GM23338 (cell line): ENCODE measurements at regions not wholly inside any gene's neighbourhood (a gene's known extent, or its start where the extent isn't known, plus 50 kb on each side); places are given as distances from the start of the nearest gene placed in this dataset.

Experiments used
- ATAC-seq: fragments of 200-7000 bp; cut with Tn5 transposase; 3 replicates; pipeline ENCODE4 v1.9.1; 2020
- DNase-seq: peaks from one replicate; pipeline ENCODE4 v3.0.0-alpha.2; 2015; ENCODE audit warnings: low spot score
- H2AFZ ChIP-seq: fragments of 200-600 bp; sonication (generic); 2 replicates; pipeline ENCODE4 v1.8.0; 2016; ENCODE audit warnings: antibody characterized with exemption, mild to moderate bottlenecking, moderate library complexity
- H3F3A ChIP-seq: fragments of 200-600 bp; sonication (generic); replicated peaks from 2 replicates; pipeline ENCODE4 v1.8.0; 2017; ENCODE audit warnings: antibody characterized with exemption, mixed run types, low read depth
- H3K27ac ChIP-seq: fragments of 200-600 bp; sonication (generic); 2 replicates; pipeline ENCODE4 v1.6.1; 2016; ENCODE audit warnings: low read depth
- H3K27me3 ChIP-seq: fragments of 200-600 bp; sonication (generic); 2 replicates; pipeline ENCODE4 v1.8.0; 2016; ENCODE audit warnings: mild to moderate bottlenecking, mixed run types, moderate library complexity; ENCODE audit not compliant: insufficient read depth
- H3K36me3 ChIP-seq: fragments of 200-600 bp; sonication (generic); 2 replicates; pipeline ENCODE4 v1.8.0; 2016; ENCODE audit warnings: mild to moderate bottlenecking; ENCODE audit not compliant: insufficient read depth
- H3K4me1 ChIP-seq: fragments of 200-600 bp; sonication (generic); 2 replicates; pipeline ENCODE4 v1.8.0; 2016; ENCODE audit warnings: mild to moderate bottlenecking, moderate library complexity; ENCODE audit not compliant: insufficient read depth
- H3K4me2 ChIP-seq: fragments of 200-600 bp; sonication (generic); 2 replicates; pipeline ENCODE4 v1.7.1; 2017; ENCODE audit warnings: mixed run types
- H3K4me3 ChIP-seq: fragments of 200-600 bp; sonication (generic); 2 replicates; pipeline ENCODE4 v1.6.1; 2016; ENCODE audit warnings: mixed run types
- H3K79me2 ChIP-seq: fragments of 200-600 bp; sonication (generic); replicated peaks from 2 replicates; pipeline ENCODE4 v1.8.0; 2017; ENCODE audit warnings: mild to moderate bottlenecking; ENCODE audit not compliant: insufficient read depth
- H3K9me2 ChIP-seq: fragments of 200-600 bp; sonication (generic); 2 replicates; pipeline ENCODE4 v1.8.0; 2017; ENCODE audit not compliant: insufficient read depth
- H4K20me1 ChIP-seq: fragments of 200-600 bp; sonication (generic); replicated peaks from 2 replicates; pipeline ENCODE4 v1.8.0; 2017; ENCODE audit warnings: mild to moderate bottlenecking; ENCODE audit not compliant: insufficient read depth
- H3K27ac Mint-ChIP-seq: 2 replicates; pipeline ENCODE4 v1.8.0; 2020; ENCODE audit warnings: inconsistent platforms, mild to moderate bottlenecking, moderate library complexity, mixed read lengths
- H3K27me3 Mint-ChIP-seq: 3 replicates; pipeline ENCODE4 v1.8.0; 2022; ENCODE audit warnings: low read depth, mild to moderate bottlenecking, moderate library complexity, mixed read lengths, inconsistent platforms; ENCODE audit not compliant: insufficient read depth, poor library complexity
- H3K36me3 Mint-ChIP-seq: 3 replicates; pipeline ENCODE4 v1.8.0; 2021; ENCODE audit warnings: low read depth, mild to moderate bottlenecking, inconsistent platforms, moderate library complexity, mixed read lengths
- H3K4me1 Mint-ChIP-seq: 3 replicates; pipeline ENCODE4 v1.8.0; 2020; ENCODE audit warnings: mild to moderate bottlenecking, inconsistent platforms, mixed read lengths
- H3K4me3 Mint-ChIP-seq: 3 replicates; pipeline ENCODE4 v1.8.0; 2021; ENCODE audit warnings: moderate library complexity, mild to moderate bottlenecking, inconsistent platforms, mixed read lengths
- H3K9me3 Mint-ChIP-seq: 3 replicates; pipeline ENCODE4 v1.8.0; 2020; ENCODE audit warnings: moderate library complexity, mild to moderate bottlenecking, inconsistent platforms, mixed read lengths
- JUNB ChIP-seq: IDR thresholded peaks from one replicate; pipeline ENCODE4 v1.6.1; 2016; ENCODE audit warnings: antibody characterized with exemption; ENCODE audit not compliant: unreplicated experiment
- NANOG ChIP-seq: IDR thresholded peaks from 2 replicates; pipeline ENCODE4 v1.6.1; 2016; ENCODE audit warnings: antibody characterized with exemption, borderline replicate concordance
- ZNF331 ChIP-seq: fragments of 250-450 bp; sonication (Bioruptor Pico); IDR thresholded peaks from 2 replicates; pipeline ENCODE4 v1.5.0; 2020; ENCODE audit warnings: low read depth, mild to moderate bottlenecking, moderate library complexity
- TF ChIP-seq, protein P1 (sequence below): fragments of 250-450 bp; sonication (Bioruptor Pico); IDR thresholded peaks from 2 replicates; pipeline ENCODE4 v1.5.0; 2020; ENCODE audit warnings: mild to moderate bottlenecking, moderate library complexity

GRCh38 chr19:31518216-31519020, 169.2 kb upstream of the TSHZ3 start:
- H3K27ac Mint-ChIP-seq = no peak overlapping the region
- DNase-seq = no peak
- no peak for ATAC-seq

More at GRCh38 chr19:31518216-31519020, 169.2 kb upstream of the TSHZ3 start:
- Histone ChIP-seq H3K4me1 (peaks cover 8% of the 10 kb centered on the region), H3K27me3 (no peaks in the 10 kb centered on the region), H3K27ac (no peak overlapping the region), H3F3A (no peaks in the 10 kb centered on the region), H4K20me1 (no peaks in the 10 kb centered on the region), H3K4me2 (no peak overlapping the region), H2AFZ (peak overlapping the region; percentile 72; the same call in 1 of the 2 replicates), H3K9me2 (0 out of 2 replicates have a peak, but pooled peaks cover 4% of the 10 kb centered on the region), H3K36me3 (peaks cover 3% of the 10 kb centered on the region; the same call in 1 of the 2 replicates), H3K79me2 (no peaks in the 10 kb centered on the region), H3K4me3 (no peak overlapping the region)
- Mint-ChIP-seq H3K4me3 (no peak overlapping the region), H3K4me1 (peaks cover 11% of the 10 kb centered on the region; the same call in 2 of the 3 replicates), H3K36me3 (no peaks in the 10 kb centered on the region), H3K9me3 (peaks cover 6% of the 10 kb centered on the region; the same call in 1 of the 3 replicates), H3K27me3 (peaks cover 1% of the 10 kb centered on the region)
- TF ChIP-seq NANOG (no peak), ZNF331 (CRISPR knock-in tag) (no peak), JUNB (no peak)
- TF ChIP-seq, protein P1, sequence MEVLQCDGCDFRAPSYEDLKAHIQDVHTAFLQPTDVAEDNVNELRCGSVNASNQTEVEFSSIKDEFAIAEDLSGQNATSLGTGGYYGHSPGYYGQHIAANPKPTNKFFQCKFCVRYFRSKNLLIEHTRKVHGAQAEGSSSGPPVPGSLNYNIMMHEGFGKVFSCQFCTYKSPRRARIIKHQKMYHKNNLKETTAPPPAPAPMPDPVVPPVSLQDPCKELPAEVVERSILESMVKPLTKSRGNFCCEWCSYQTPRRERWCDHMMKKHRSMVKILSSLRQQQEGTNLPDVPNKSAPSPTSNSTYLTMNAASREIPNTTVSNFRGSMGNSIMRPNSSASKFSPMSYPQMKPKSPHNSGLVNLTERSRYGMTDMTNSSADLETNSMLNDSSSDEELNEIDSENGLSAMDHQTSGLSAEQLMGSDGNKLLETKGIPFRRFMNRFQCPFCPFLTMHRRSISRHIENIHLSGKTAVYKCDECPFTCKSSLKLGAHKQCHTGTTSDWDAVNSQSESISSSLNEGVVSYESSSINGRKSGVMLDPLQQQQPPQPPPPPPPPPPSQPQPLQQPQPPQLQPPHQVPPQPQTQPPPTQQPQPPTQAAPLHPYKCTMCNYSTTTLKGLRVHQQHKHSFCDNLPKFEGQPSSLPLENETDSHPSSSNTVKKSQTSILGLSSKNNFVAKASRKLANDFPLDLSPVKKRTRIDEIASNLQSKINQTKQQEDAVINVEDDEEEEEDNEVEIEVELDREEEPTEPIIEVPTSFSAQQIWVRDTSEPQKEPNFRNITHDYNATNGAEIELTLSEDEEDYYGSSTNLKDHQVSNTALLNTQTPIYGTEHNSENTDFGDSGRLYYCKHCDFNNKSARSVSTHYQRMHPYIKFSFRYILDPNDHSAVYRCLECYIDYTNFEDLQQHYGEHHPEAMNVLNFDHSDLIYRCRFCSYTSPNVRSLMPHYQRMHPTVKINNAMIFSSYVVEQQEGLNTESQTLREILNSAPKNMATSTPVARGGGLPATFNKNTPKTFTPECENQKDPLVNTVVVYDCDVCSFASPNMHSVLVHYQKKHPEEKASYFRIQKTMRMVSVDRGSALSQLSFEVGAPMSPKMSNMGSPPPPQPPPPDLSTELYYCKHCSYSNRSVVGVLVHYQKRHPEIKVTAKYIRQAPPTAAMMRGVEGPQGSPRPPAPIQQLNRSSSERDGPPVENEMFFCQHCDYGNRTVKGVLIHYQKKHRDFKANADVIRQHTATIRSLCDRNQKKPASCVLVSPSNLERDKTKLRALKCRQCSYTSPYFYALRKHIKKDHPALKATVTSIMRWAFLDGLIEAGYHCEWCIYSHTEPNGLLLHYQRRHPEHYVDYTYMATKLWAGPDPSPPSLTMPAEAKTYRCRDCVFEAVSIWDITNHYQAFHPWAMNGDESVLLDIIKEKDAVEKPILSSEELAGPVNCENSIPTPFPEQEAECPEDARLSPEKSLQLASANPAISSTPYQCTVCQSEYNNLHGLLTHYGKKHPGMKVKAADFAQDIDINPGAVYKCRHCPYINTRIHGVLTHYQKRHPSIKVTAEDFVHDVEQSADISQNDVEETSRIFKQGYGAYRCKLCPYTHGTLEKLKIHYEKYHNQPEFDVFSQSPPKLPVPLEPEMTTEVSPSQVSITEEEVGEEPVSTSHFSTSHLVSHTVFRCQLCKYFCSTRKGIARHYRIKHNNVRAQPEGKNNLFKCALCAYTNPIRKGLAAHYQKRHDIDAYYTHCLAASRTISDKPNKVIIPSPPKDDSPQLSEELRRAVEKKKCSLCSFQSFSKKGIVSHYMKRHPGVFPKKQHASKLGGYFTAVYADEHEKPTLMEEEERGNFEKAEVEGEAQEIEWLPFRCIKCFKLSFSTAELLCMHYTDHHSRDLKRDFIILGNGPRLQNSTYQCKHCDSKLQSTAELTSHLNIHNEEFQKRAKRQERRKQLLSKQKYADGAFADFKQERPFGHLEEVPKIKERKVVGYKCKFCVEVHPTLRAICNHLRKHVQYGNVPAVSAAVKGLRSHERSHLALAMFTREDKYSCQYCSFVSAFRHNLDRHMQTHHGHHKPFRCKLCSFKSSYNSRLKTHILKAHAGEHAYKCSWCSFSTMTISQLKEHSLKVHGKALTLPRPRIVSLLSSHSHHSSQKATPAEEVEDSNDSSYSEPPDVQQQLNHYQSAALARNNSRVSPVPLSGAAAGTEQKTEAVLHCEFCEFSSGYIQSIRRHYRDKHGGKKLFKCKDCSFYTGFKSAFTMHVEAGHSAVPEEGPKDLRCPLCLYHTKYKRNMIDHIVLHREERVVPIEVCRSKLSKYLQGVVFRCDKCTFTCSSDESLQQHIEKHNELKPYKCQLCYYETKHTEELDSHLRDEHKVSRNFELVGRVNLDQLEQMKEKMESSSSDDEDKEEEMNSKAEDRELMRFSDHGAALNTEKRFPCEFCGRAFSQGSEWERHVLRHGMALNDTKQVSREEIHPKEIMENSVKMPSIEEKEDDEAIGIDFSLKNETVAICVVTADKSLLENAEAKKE = no peak
